ENCODE measurements at regions not wholly inside any gene's neighbourhood (a gene's known extent, or its start where the extent isn't known, plus 50 kb on each side); places are given as distances from the start of the nearest gene placed in this dataset.
A peak's percentile ranks its signal among the peaks of the same experiment; 100 is the strongest.

DNA sequence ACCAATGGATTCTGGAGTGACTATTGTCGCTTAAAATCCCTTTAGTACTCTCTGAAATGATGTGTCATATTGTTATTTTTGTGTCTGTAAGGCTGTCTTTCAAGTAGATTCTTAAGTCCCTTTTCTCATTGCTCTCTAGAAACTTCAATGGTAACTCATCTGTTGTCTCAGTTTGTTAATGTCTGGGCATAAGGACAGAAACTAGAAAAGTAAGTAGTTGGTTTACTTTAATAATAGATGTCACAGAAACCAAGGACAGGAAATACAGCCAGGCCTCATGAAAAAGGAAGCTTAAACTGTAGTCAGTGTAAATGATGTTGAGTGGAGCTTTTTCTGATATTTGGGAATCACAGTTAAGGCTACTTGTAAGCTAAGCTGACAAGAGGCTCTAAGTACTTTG, 730.2 kb upstream of the DPPA4 start:
- FAIRE-seq (no peak), DNase-seq (no peak), ATAC-seq (no peak)
- H3K9me3 ChIP-seq, result no peaks in the 10 kb centered on the region
- no peaks in the 10 kb centered on the region for H3K27me3 ChIP-seq
- H3K36me3 ChIP-seq, result no peaks in the 10 kb centered on the region
- WGBS, 2 donors, result 81 to 86% methylated on average over 1 of the region's 1 CpG
- H3K4me3 ChIP-seq, result no peak overlapping the region
- intact Hi-C loops (cut with DNase I), result no loop called here
- H3K27ac ChIP-seq, result no peak overlapping the region
- TF ChIP-seq, protein P1, sequence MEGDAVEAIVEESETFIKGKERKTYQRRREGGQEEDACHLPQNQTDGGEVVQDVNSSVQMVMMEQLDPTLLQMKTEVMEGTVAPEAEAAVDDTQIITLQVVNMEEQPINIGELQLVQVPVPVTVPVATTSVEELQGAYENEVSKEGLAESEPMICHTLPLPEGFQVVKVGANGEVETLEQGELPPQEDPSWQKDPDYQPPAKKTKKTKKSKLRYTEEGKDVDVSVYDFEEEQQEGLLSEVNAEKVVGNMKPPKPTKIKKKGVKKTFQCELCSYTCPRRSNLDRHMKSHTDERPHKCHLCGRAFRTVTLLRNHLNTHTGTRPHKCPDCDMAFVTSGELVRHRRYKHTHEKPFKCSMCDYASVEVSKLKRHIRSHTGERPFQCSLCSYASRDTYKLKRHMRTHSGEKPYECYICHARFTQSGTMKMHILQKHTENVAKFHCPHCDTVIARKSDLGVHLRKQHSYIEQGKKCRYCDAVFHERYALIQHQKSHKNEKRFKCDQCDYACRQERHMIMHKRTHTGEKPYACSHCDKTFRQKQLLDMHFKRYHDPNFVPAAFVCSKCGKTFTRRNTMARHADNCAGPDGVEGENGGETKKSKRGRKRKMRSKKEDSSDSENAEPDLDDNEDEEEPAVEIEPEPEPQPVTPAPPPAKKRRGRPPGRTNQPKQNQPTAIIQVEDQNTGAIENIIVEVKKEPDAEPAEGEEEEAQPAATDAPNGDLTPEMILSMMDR (IDR thresholded peaks at IDR 0.05), result no peak
- H3K4me1 ChIP-seq, result peaks cover 0 to 10% (median 0%) of the 10 kb centered on the region in 3 donors

- TF ChIP-seq, protein P1 (IDR thresholded peaks at IDR 0.05), result no peak
- H3K4me3 ChIP-seq, result no peak overlapping the region
- intact Hi-C loops (cut with DNase I), result no loop called here
- ATAC-seq (peak in 1 of 4 donors; percentile 13), FAIRE-seq (no peak), DNase-seq (no peak)
- no peaks in the 10 kb centered on the region for H3K9me3 ChIP-seq
- no peaks in the 10 kb centered on the region for H3K36me3 ChIP-seq
- H3K27me3 ChIP-seq, result no peaks in the 10 kb centered on the region
- H3K27ac ChIP-seq, result no peak overlapping the region
- 40 to 44% methylated on average over 2 of the region's 2 CpGs for WGBS, 2 donors
- H3K4me1 ChIP-seq, result peaks cover 0 to 10% (median 0%) of the 10 kb centered on the region in 3 donors
Observed at GRCh38 chr3:110069761-110070160, 732.4 kb upstream of the DPPA4 start.

GRCh38 chr3:110070161-110070916, 733.0 kb upstream of the DPPA4 start:
- Histone ChIP-seq H3K4me1 (peaks cover 0 to 10% (median 0%) of the 10 kb centered on the region in 3 donors), H3K36me3 (no peaks in the 10 kb centered on the region), H3K27ac (no peak overlapping the region), H3K9me3 (no peaks in the 10 kb centered on the region), H3K27me3 (no peaks in the 10 kb centered on the region), H3K4me3 (no peak overlapping the region)
- 25 to 31% methylated on average over 2 of the region's 2 CpGs for WGBS, 2 donors
- ATAC-seq, result peak; percentile 84 to 93 (median 88)
- peak in 1 of 6 donors; percentile 17 for DNase-seq
- FAIRE-seq, result no peak
- TF ChIP-seq, protein P1 (IDR thresholded peaks at IDR 0.05), result no peak
- intact Hi-C loops (cut with DNase I), result no loop called here

DNA sequence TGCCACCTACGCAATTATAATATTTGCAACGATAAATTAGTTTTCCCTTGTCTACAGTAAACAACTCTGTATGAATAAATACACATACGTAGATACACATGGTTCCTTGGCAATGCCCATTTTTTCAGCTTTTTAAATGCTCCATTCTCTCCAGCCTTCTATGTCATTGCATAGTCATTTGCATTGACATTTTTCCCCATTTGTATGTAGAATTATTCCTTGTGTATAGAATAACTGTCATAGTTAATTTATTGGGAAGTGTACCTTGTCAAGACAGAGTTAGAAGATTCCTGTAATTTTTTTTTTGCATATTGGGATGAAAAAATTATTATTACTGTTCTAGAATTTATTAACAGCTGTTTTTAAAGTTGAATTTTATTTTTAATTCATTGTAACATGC, 736.7 kb upstream of the DPPA4 start:
- intact Hi-C loops (cut with DNase I), result no loop called here
- H3K36me3 ChIP-seq, result no peaks in the 10 kb centered on the region
- no peak overlapping the region for H3K27ac ChIP-seq
- H3K9me3 ChIP-seq, result no peaks in the 10 kb centered on the region
- ATAC-seq (no peak), FAIRE-seq (no peak), DNase-seq (no peak)
- no peaks in the 10 kb centered on the region for H3K27me3 ChIP-seq
- TF ChIP-seq, protein P1 (IDR thresholded peaks at IDR 0.05), result no peak
- H3K4me3 ChIP-seq, result no peak overlapping the region
- 66 to 70% methylated on average over 3 of the region's 3 CpGs for WGBS, 2 donors
- H3K4me1 ChIP-seq, result peaks cover 0 to 10% (median 0%) of the 10 kb centered on the region in 3 donors

- DNase-seq (no peak), FAIRE-seq (no peak), ATAC-seq (no peak)
- Histone ChIP-seq H3K27me3 (no peaks in the 10 kb centered on the region), H3K27ac (no peak overlapping the region), H3K36me3 (no peaks in the 10 kb centered on the region), H3K9me3 (no peaks in the 10 kb centered on the region), H3K4me3 (no peak overlapping the region), H3K4me1 (no peaks in the 10 kb centered on the region)
- 10 to 17% methylated on average over 1 of the region's 1 CpG for WGBS, 2 donors
- TF ChIP-seq, protein P1 (IDR thresholded peaks at IDR 0.05), result no peak
- intact Hi-C loops (cut with DNase I), result no loop called here
Observed at GRCh38 chr3:110077093-110077492, 739.7 kb upstream of the DPPA4 start.

Measured in pancreas (tissue), 10 donors.